OCI-LY7 (cell line): ENCODE measurements at regions not wholly inside any gene's neighbourhood (a gene's known extent, or its start where the extent isn't known, plus 50 kb on each side); places are given as distances from the start of the nearest gene placed in this dataset.

ENCODE experiments used
- BruUV-seq: library from RNA; stranded (reverse); fragments of 400-500 nt; replicated peaks from 2 replicates; lab custom pipeline; 2021; lab: Mats Ljungman, UMichigan
- CTCF ChIA-PET: fragments of 300-600 bp; sonication (Branson Sonifier 250); formaldehyde crosslinking; loops from one replicate; lab custom pipeline; 2022; ENCODE audit warnings: antibody characterized with exemption; ENCODE audit not compliant: unreplicated experiment; lab: Charles Lee
- POLR2A ChIA-PET: fragments of 300-600 bp; sonication (Branson Sonifier 250); formaldehyde crosslinking; loops from one replicate; lab custom pipeline; 2022; ENCODE audit warnings: antibody characterized with exemption; lab: Charles Lee
- DNase-seq: peaks from one replicate; pipeline ENCODE4 v3.0.0-alpha.2; 2015; ENCODE audit warnings: low spot score
- H2AFZ ChIP-seq: fragments of 200-600 bp; sonication (generic), shearing (Covaris generic); 2 replicates; pipeline ENCODE4 v1.6.1; 2014; ENCODE audit warnings: mild to moderate bottlenecking, antibody characterized with exemption, low read length, moderate library complexity
- H3K27ac ChIP-seq: fragments of 200-600 bp; sonication (generic); 2 replicates; pipeline ENCODE4 v1.5.1; 2014; ENCODE audit warnings: mixed run types, low read depth, mild to moderate bottlenecking, moderate library complexity, low read length, inconsistent platforms; ENCODE audit not compliant: poor library complexity, severe bottlenecking
- H3K36me3 ChIP-seq: fragments of 200-600 bp; sonication (generic); 2 replicates; pipeline ENCODE4 v1.6.1; 2014; ENCODE audit warnings: mild to moderate bottlenecking, antibody characterized with exemption, low read length, moderate library complexity, mixed read lengths; ENCODE audit not compliant: insufficient read depth
- H3K4me1 ChIP-seq: fragments of 200-600 bp; sonication (generic); 2 replicates; pipeline ENCODE4 v1.5.1; 2014; ENCODE audit warnings: mild to moderate bottlenecking, low read length; ENCODE audit not compliant: insufficient read depth, poor library complexity, severe bottlenecking
- H3K4me2 ChIP-seq: fragments of 200-600 bp; sonication (generic); 2 replicates; pipeline ENCODE4 v1.6.1; 2014; ENCODE audit warnings: mild to moderate bottlenecking, low read length
- H3K4me3 ChIP-seq: fragments of 200-600 bp; sonication (generic); 2 replicates; pipeline ENCODE4 v1.5.1; 2014; ENCODE audit warnings: mild to moderate bottlenecking, low read depth, low read length; ENCODE audit not compliant: poor library complexity, severe bottlenecking
- H3K79me2 ChIP-seq: fragments of 200-600 bp; sonication (generic); 2 replicates; pipeline ENCODE4 v1.6.1; 2016; ENCODE audit warnings: low read depth, mild to moderate bottlenecking, low read length, moderate library complexity, mixed read lengths; ENCODE audit not compliant: insufficient read depth
- H3K9me2 ChIP-seq: fragments of 200-600 bp; sonication (generic); 2 replicates; pipeline ENCODE4 v1.6.1; 2016; ENCODE audit warnings: mild to moderate bottlenecking, low read length, mixed read lengths; ENCODE audit not compliant: insufficient read depth
- H3K9me3 ChIP-seq: fragments of 200-600 bp; sonication (generic); 2 replicates; pipeline ENCODE4 v1.6.1; 2014; ENCODE audit warnings: mild to moderate bottlenecking, mixed run types, low read length, mixed read lengths
- H4K20me1 ChIP-seq: fragments of 200-600 bp; sonication (generic); 2 replicates; pipeline ENCODE4 v1.6.1; 2014; ENCODE audit warnings: mild to moderate bottlenecking, antibody characterized with exemption, low read length, moderate library complexity, mixed read lengths; ENCODE audit not compliant: insufficient read depth
- EZH2phosphoT487 ChIP-seq: fragments of 200-600 bp; sonication (generic); IDR thresholded peaks from 2 replicates; pipeline ENCODE4 v1.6.1; 2018; ENCODE audit warnings: low read depth, borderline replicate concordance, mild to moderate bottlenecking, mixed run types, antibody characterized with exemption, low read length, moderate library complexity, mixed read lengths
- intact Hi-C: fragments of 100-400 bp; cut with micrococcal nuclease; formaldehyde crosslinking; loops from one replicate; pipeline ENCODE4 v1.10.0; 2022; ENCODE audit not compliant: unreplicated experiment
- TF ChIP-seq, protein P1 (sequence below): fragments of 200-600 bp; sonication (generic); conservative IDR thresholded peaks from 2 replicates; pipeline ENCODE4 v1.5.1; 2014; ENCODE audit warnings: mild to moderate bottlenecking, antibody characterized with exemption, low read length, moderate library complexity, mixed read lengths

DNA sequence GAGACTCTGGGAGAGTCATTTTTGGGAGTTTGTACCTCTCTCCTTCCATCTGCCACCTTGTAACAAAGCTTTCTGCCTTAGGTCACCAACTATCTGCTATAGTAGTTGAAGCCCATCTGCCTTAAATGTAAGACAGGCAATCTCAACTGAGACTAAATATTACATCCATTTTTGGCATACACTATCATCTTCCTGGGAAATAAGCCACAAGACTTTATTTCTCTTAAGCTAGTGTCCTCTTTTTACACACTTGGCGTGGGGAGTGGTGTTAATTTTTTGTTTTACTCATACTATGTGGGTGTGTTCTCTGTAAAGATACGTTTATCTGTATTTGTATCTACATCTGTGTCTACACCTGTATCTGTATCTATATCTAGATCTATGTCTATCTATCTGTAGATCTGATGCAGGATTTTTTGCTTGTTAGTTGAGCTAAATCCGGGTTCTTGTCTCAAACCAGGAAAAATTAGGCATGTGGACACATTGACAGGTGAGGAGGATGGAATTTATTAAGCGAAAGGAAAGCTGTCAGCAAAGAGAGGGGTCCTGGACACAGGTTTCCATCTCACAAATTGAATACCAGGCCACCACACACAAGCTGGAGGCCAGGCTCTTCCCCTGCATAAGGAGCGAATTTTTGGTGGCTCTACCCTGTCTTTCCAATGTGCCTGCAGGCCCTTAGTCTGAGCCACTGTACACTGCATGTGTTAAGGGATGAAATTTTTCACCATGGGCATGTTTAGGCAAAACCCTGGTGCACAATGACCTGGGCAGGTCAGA lies 64.8 kb upstream of the RND3 start:
- no peak overlapping the region for H3K4me3 ChIP-seq
- intact Hi-C loops = no loop called here
- H3K4me2 ChIP-seq = no peak overlapping the region
- ChIA-PET CTCF (no interaction called here), POLR2A (no interaction called here)
- no peaks in the 10 kb centered on the region for H3K79me2 ChIP-seq
- TF ChIP-seq, protein P1, sequence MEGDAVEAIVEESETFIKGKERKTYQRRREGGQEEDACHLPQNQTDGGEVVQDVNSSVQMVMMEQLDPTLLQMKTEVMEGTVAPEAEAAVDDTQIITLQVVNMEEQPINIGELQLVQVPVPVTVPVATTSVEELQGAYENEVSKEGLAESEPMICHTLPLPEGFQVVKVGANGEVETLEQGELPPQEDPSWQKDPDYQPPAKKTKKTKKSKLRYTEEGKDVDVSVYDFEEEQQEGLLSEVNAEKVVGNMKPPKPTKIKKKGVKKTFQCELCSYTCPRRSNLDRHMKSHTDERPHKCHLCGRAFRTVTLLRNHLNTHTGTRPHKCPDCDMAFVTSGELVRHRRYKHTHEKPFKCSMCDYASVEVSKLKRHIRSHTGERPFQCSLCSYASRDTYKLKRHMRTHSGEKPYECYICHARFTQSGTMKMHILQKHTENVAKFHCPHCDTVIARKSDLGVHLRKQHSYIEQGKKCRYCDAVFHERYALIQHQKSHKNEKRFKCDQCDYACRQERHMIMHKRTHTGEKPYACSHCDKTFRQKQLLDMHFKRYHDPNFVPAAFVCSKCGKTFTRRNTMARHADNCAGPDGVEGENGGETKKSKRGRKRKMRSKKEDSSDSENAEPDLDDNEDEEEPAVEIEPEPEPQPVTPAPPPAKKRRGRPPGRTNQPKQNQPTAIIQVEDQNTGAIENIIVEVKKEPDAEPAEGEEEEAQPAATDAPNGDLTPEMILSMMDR = no peak
- no peak for TF ChIP-seq EZH2phosphoT487
- no peaks in the 10 kb centered on the region for H4K20me1 ChIP-seq
- H3K9me2 ChIP-seq = no peaks in the 10 kb centered on the region
- H3K9me3 ChIP-seq = no peaks in the 10 kb centered on the region
- no peaks in the 10 kb centered on the region for H3K36me3 ChIP-seq
- H2AFZ ChIP-seq = no peak overlapping the region
- no peaks in the 10 kb centered on the region for H3K4me1 ChIP-seq
- BruUV-seq = no TSS peak
- no peak overlapping the region for H3K27ac ChIP-seq
- DNase-seq = no peak

DNA sequence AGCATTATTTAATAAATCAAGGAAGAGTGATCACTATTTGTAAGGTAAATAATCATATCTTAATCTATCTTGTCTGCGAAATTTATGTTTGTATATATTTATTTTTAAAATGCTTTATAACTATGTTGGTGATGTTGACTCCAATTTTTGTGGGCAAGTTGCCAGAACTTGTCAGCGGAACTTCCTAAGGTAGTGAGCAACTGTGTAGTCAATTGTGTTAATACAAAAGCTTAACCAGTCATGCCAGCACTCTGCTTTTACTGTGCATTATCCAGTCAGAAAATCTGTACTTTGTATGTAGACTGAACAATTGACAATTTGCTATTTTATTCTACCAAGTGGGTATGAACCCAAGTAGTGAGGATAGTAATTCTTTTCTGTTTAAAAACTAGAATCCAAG lies 61.9 kb upstream of the RND3 start:
- Histone ChIP-seq H3K9me3 (no peaks in the 10 kb centered on the region), H3K36me3 (no peaks in the 10 kb centered on the region), H3K9me2 (no peaks in the 10 kb centered on the region), H3K27ac (no peak overlapping the region), H3K4me1 (no peaks in the 10 kb centered on the region), H3K4me3 (no peak overlapping the region), H4K20me1 (no peaks in the 10 kb centered on the region), H2AFZ (no peak overlapping the region), H3K4me2 (no peak overlapping the region), H3K79me2 (no peaks in the 10 kb centered on the region)
- BruUV-seq = no TSS peak
- CTCF ChIA-PET = no interaction called here
- TF ChIP-seq EZH2phosphoT487 = no peak
- TF ChIP-seq, protein P1 = no peak
- POLR2A ChIA-PET = no interaction called here
- intact Hi-C loops = no loop called here
- DNase-seq = no peak

DNA sequence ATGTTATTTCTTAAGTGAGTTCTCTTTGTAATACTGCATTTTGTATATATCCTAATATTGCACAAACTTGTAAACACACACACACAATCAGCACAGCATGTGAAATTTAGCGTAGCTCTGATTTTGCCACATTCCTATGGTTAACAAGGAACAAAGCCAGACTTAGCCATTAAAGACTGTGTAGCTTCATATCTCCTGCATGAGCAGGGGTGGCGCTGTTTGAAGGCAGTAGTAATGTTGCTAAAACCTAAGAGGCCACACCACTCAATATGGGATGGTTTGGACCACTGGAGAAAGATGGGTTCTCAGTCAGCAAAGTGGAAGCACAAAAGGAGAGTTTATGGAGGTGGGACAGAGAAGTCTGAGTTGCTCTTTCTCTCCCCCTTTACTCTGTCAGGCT lies 61.1 kb upstream of the RND3 start:
- intact Hi-C loops = no loop called here
- no peaks in the 10 kb centered on the region for H4K20me1 ChIP-seq
- no peak overlapping the region for H2AFZ ChIP-seq
- no peaks in the 10 kb centered on the region for H3K79me2 ChIP-seq
- DNase-seq = peak; percentile 2
- CTCF ChIA-PET = no interaction called here
- H3K4me3 ChIP-seq = no peak overlapping the region
- POLR2A ChIA-PET = interaction anchor here (0.7 kb wide), 1 partner anchor 174 kb away, joined by 3 read pairs; no protein-coding TSS in a partner anchor
- H3K4me2 ChIP-seq = no peak overlapping the region
- H3K36me3 ChIP-seq = no peaks in the 10 kb centered on the region
- no peak for TF ChIP-seq EZH2phosphoT487
- TF ChIP-seq, protein P1 = peak; percentile 68
- no TSS peak for BruUV-seq
- H3K9me2 ChIP-seq = no peaks in the 10 kb centered on the region
- H3K4me1 ChIP-seq = no peaks in the 10 kb centered on the region
- no peak overlapping the region for H3K27ac ChIP-seq
- H3K9me3 ChIP-seq = no peaks in the 10 kb centered on the region
